Fibroblast of lung (primary cell): ENCODE measurements at regions not wholly inside any gene's neighbourhood (a gene's known extent, or its start where the extent isn't known, plus 50 kb on each side); places are given as distances from the start of the nearest gene placed in this dataset.
A peak's percentile ranks its signal among the peaks of the same experiment; 100 is the strongest.

Source experiments
- DNase-seq, 2 donors: peaks; one replicate each; pipeline versions ENCODE4 v3.0.0 to v3.0.0-alpha.2; 2010; ENCODE audit warnings: low read depth in 2 of 2
- H2AFZ ChIP-seq: 2 replicates; pipeline ENCODE4 v1.5.1; 2012; ENCODE audit warnings: low read length, control low read depth, inconsistent platforms
- H3K27ac ChIP-seq: 2 replicates; pipeline ENCODE4 v1.5.1; 2011; ENCODE audit warnings: low read length, control low read depth; ENCODE audit not compliant: insufficient read depth
- H3K27me3 ChIP-seq: 2 replicates; pipeline ENCODE4 v1.5.1; 2011; ENCODE audit warnings: mild to moderate bottlenecking, low read length; ENCODE audit not compliant: control insufficient read depth, insufficient read depth
- H3K36me3 ChIP-seq: 2 replicates; pipeline ENCODE4 v1.5.1; 2011; ENCODE audit warnings: low read length; ENCODE audit not compliant: control insufficient read depth, insufficient read depth
- H3K4me1 ChIP-seq: 2 replicates; pipeline ENCODE4 v1.5.1; 2011; ENCODE audit warnings: low read length; ENCODE audit not compliant: control insufficient read depth, insufficient read depth; ENCODE audit errors: extremely low read depth
- H3K4me2 ChIP-seq: 2 replicates; pipeline ENCODE4 v1.5.1; 2011; ENCODE audit warnings: low read length, control low read depth; ENCODE audit not compliant: insufficient read depth; ENCODE audit errors: extremely low read depth
- H3K4me3 ChIP-seq, 4 experiments: fragments of 200-600 bp in 1 of 4; sonication (generic) in 1 of 4; replicated peaks in 1 of 4; 2 replicates each; pipeline ENCODE4 v1.5.1; 2011 to 2016; ENCODE audit warnings: low read length in 4 of 4, low read depth in 3 of 4, mild to moderate bottlenecking in 3 of 4, control low read depth in 2 of 4, inconsistent platforms in 1 of 4, mixed read lengths in 1 of 4; ENCODE audit not compliant: insufficient read depth in 1 of 4; ENCODE audit errors: control extremely low read depth in 1 of 4
- H3K79me2 ChIP-seq: 2 replicates; pipeline ENCODE4 v1.5.1; 2012; ENCODE audit warnings: mild to moderate bottlenecking, low read length, inconsistent platforms; ENCODE audit not compliant: control insufficient read depth, insufficient read depth
- H3K9ac ChIP-seq: 2 replicates; pipeline ENCODE4 v1.5.1; 2011; ENCODE audit warnings: mild to moderate bottlenecking, low read length, control low read depth; ENCODE audit not compliant: insufficient read depth
- H3K9me3 ChIP-seq: 2 replicates; pipeline ENCODE4 v1.5.1; 2012; ENCODE audit warnings: low read depth, low read length; ENCODE audit not compliant: control insufficient read depth, insufficient read depth
- H4K20me1 ChIP-seq: 2 replicates; pipeline ENCODE4 v1.5.1; 2011; ENCODE audit warnings: low read length; ENCODE audit not compliant: control insufficient read depth, insufficient read depth; ENCODE audit errors: extremely low read depth
- EZH2 ChIP-seq: IDR thresholded peaks from 2 replicates; pipeline ENCODE4 v1.5.1; 2012; ENCODE audit warnings: low read length, control low read depth, mild to moderate bottlenecking; ENCODE audit errors: missing control alignments
- TF ChIP-seq, protein P1 (sequence below), 2 donors: IDR thresholded peaks in 1 of 2; conservative IDR thresholded peaks in 1 of 2; 1 replicate in 1 of 2; 2 replicates in 1 of 2; pipeline ENCODE4 v1.5.1; 2011 to 2012; ENCODE audit warnings: low read length in 2 of 2, control low read depth in 1 of 2, inconsistent platforms in 1 of 2, low read depth in 1 of 2, mild to moderate bottlenecking in 1 of 2

DNA sequence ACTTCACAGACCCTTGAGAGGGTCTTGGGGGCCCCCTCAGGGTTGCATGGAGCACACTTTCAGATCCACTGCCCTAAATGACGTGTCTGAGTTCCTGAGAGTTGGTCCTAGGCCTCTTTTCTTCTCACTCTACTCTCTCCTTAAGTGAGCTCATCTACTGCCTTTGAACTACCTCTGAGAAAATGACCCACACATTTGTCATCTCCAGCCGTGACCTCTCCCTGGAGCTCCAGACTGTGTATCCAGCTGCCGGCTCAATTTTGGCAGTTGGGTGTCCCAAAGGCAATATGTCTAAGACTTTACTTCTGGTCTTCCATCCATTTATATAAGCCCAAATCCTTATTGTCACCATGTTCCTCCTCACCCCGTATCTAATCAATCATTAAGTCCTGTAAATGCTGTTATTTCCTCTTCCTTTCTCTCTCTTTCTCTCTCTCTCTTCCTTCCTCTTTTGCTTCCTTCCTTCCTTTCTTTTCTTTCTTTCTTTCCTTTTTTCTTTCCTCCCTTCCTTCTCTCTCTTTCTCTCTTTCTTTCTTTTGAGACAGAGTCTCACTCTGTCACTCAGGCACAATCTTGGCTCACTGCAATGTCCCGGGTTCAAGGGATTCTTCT lies 51.2 kb upstream of the HSPA9 start:
- peaks cover 3% of the 10 kb centered on the region for H3K27me3 ChIP-seq
- no peak overlapping the region for H3K27ac ChIP-seq
- peak in 1 of 2 donors; percentile 12 for DNase-seq
- no peaks in the 10 kb centered on the region for H3K4me1 ChIP-seq
- H3K9ac ChIP-seq, result no peak overlapping the region
- H3K36me3 ChIP-seq, result no peaks in the 10 kb centered on the region
- H4K20me1 ChIP-seq, result no peaks in the 10 kb centered on the region
- H3K9me3 ChIP-seq, result no peaks in the 10 kb centered on the region
- no peak overlapping the region for H2AFZ ChIP-seq
- TF ChIP-seq EZH2, result no peak
- TF ChIP-seq, protein P1, sequence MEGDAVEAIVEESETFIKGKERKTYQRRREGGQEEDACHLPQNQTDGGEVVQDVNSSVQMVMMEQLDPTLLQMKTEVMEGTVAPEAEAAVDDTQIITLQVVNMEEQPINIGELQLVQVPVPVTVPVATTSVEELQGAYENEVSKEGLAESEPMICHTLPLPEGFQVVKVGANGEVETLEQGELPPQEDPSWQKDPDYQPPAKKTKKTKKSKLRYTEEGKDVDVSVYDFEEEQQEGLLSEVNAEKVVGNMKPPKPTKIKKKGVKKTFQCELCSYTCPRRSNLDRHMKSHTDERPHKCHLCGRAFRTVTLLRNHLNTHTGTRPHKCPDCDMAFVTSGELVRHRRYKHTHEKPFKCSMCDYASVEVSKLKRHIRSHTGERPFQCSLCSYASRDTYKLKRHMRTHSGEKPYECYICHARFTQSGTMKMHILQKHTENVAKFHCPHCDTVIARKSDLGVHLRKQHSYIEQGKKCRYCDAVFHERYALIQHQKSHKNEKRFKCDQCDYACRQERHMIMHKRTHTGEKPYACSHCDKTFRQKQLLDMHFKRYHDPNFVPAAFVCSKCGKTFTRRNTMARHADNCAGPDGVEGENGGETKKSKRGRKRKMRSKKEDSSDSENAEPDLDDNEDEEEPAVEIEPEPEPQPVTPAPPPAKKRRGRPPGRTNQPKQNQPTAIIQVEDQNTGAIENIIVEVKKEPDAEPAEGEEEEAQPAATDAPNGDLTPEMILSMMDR (conservative IDR thresholded peaks at IDR 0.05 in 1 of 2, IDR thresholded peaks at IDR 0.05 in 1 of 2; ENCODE audit: low read depth in 1 of 2, low read length in 2 of 2), result no peak
- H3K4me2 ChIP-seq, result no peak overlapping the region
- no peaks in the 10 kb centered on the region for H3K79me2 ChIP-seq
- H3K4me3 ChIP-seq, result no peak overlapping the region

DNA sequence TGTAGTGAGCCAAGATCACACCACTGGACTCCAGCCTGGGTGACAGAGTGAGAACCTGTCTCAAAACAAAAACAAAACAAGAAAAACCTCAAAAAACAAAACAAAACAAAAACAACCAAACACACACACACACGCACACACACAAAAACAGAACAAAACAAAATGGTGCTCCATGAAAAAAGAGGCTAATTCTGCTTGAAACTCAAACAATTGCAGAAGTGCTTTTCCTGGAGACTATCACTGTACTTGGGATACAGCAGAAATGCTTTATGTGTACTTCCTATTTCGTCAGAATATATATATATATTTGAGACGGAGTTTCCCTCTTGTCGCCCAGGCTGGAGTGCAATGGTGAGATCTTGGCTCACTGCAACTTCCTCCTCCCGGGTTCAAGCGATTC lies 49.9 kb upstream of the HSPA9 start:
- Histone ChIP-seq H3K36me3 (no peaks in the 10 kb centered on the region), H3K4me2 (no peak overlapping the region), H3K4me1 (no peaks in the 10 kb centered on the region), H3K79me2 (no peaks in the 10 kb centered on the region), H3K27me3 (peaks cover 3% of the 10 kb centered on the region), H4K20me1 (no peaks in the 10 kb centered on the region), H3K9me3 (no peaks in the 10 kb centered on the region), H3K27ac (no peak overlapping the region), H2AFZ (no peak overlapping the region), H3K4me3 (no peak overlapping the region), H3K9ac (no peak overlapping the region)
- no peak for DNase-seq
- TF ChIP-seq, protein P1 (conservative IDR thresholded peaks at IDR 0.05 in 1 of 2, IDR thresholded peaks at IDR 0.05 in 1 of 2; ENCODE audit: low read depth in 1 of 2, low read length in 2 of 2), result no peak
